K562 (cell line): ENCODE measurements at regions not wholly inside any gene's neighbourhood (a gene's known extent, or its start where the extent isn't known, plus 50 kb on each side); places are given as distances from the start of the nearest gene placed in this dataset.
A peak's percentile ranks its signal among the peaks of the same experiment; 100 is the strongest.

Experiments used
- ATF6 ChIP-seq: sonication (generic); formaldehyde crosslinking; IDR thresholded peaks from 2 replicates; pipeline ENCODE4 v1.4.0; 2020; ENCODE audit warnings: mild to moderate bottlenecking, missing genetic modification reagents
- E2F1 ChIP-seq: sonication (generic); formaldehyde crosslinking; IDR thresholded peaks from 2 replicates; pipeline ENCODE4 v1.8.1; 2023; ENCODE audit warnings: mild to moderate bottlenecking, missing genetic modification reagents, moderate library complexity
- GABPB2 ChIP-seq: fragments of 250-450 bp; sonication (Bioruptor Pico); conservative IDR thresholded peaks from 2 replicates; pipeline ENCODE4 v1.5.1; 2021; ENCODE audit warnings: mild to moderate bottlenecking
- GATAD2B ChIP-seq: fragments of 450-650 bp; IDR thresholded peaks from 2 replicates; pipeline ENCODE4 v1.6.1; 2017; ENCODE audit warnings: mild to moderate bottlenecking, borderline replicate concordance
- JUN ChIP-seq, 2 experiments: sonication (generic) in 1 of 2; formaldehyde crosslinking in 1 of 2; IDR thresholded peaks; 2 replicates each; pipeline versions ENCODE4 v1.6.1 to v1.8.0; 2012 to 2022; ENCODE audit warnings: borderline replicate concordance in 2 of 2, mild to moderate bottlenecking in 2 of 2, improper control_type of control experiment in 1 of 2, low read depth in 1 of 2, low read length in 1 of 2, missing genetic modification reagents in 1 of 2
- JUND ChIP-seq, 2 experiments: IDR thresholded peaks; 2 replicates in 1 of 2; 3 replicates in 1 of 2; pipeline ENCODE4 v1.6.1; 2011; ENCODE audit warnings: borderline replicate concordance in 2 of 2, low read depth in 2 of 2, low read length in 2 of 2, improper control_type of control experiment in 1 of 2, missing biosample characterization in 1 of 2, missing genetic modification characterization in 1 of 2, missing genetic modification reagents in 1 of 2
- PRDM10 ChIP-seq: fragments of 450-650 bp; IDR thresholded peaks from 2 replicates; pipeline ENCODE4 v1.6.1; 2018; ENCODE audit not compliant: partially characterized antibody
- RCOR1 ChIP-seq, 2 experiments: IDR thresholded peaks; 2 replicates each; pipeline ENCODE4 v1.6.1; 2012; ENCODE audit warnings: low read depth in 2 of 2, low read length in 2 of 2, borderline replicate concordance in 1 of 2, improper control_type of control experiment in 1 of 2
- SAP30 ChIP-seq: fragments of 200-600 bp; sonication (generic); IDR thresholded peaks from 2 replicates; pipeline ENCODE4 v1.6.1; 2012; ENCODE audit warnings: borderline replicate concordance, low read depth, mild to moderate bottlenecking, moderate library complexity, low read length, control low read depth, inconsistent platforms; ENCODE audit not compliant: insufficient read depth, poor library complexity, severe bottlenecking
- SPI1 ChIP-seq: IDR thresholded peaks from 2 replicates; pipeline ENCODE4 v1.6.1; 2011; ENCODE audit warnings: low read depth, low read length, control low read depth, borderline replicate concordance

DNA sequence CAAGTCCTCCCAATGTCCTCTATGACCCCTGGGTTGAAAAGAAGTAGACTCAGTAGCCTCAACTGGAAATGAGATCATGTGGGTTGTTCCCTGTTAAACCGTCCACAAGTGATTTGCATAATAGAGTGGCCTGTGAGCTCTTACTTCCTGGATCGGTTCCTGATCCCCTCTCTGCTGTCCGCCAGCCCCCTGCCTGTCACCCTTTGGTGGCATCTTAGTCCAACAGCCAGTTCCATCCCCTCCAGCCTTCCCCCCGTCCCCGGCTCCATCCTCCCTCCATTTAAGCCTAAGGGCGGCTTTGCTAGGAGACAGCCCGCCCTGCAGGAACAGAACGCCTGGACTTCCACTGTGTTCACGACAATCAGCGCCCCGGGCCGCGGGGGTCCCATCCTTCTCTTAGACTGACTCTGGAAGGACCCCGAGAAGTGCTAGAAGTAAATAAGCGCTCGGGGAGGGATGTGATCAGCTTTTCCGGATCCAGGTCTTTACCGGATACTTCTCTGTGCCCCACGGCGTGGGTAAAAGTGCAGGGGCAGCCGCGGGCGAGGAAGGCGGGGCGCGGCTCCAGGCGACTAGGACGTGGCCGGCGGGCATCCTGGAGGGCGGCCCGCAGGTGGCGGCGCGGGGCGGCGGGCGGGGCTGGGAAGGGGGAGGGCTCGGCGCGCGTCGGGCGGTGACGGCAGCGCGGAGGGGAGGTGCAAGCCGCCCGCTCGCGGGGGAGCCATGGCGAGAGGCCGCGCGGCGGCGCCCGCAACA lies 51.2 kb upstream of the ULK4 start (continued):
- TF ChIP-seq JUN (IDR thresholded peaks at IDR 0.05; ENCODE audit: borderline replicate concordance, low read depth, low read length), result peak; percentile 65
- TF ChIP-seq JUN (CRISPR knock-in tag; IDR thresholded peaks at IDR 0.05; ENCODE audit: borderline replicate concordance), result no peak
- TF ChIP-seq RCOR1 (IDR thresholded peaks at IDR 0.05; ENCODE audit: borderline replicate concordance in 1 of 2, low read depth in 2 of 2, low read length in 2 of 2), result peak in 1 of 2 experiments; percentile 63; a peak in 2 of 4 replicates
- TF ChIP-seq GATAD2B, result no peak
- TF ChIP-seq SAP30, result peak; percentile 48
- TF ChIP-seq E2F1, result peak; percentile 49; the same call in 1 of the 2 replicates
- TF ChIP-seq ATF6 (CRISPR knock-in tag), result no peak
- TF ChIP-seq JUND (IDR thresholded peaks at IDR 0.05; ENCODE audit: borderline replicate concordance, low read depth, low read length), result peak; percentile 81
- peak; percentile 82; the same call in 1 of the 3 replicates for TF ChIP-seq JUND (tag; IDR thresholded peaks at IDR 0.05; ENCODE audit: borderline replicate concordance, low read depth, low read length)
- TF ChIP-seq PRDM10, result no peak
- 0 out of 2 replicates have a peak, but pooled peaks have one; percentile 11 for TF ChIP-seq GABPB2
- peak; percentile 45; the same call in 1 of the 2 replicates for TF ChIP-seq SPI1
- TF ChIP-seq, all 486 proteins: peak for 137
